Activated gamma-delta T cell treated with Interleukin-2 at 50 U/mL for 16 hours (primary cell): ENCODE measurements at regions not wholly inside any gene's neighbourhood (a gene's known extent, or its start where the extent isn't known, plus 50 kb on each side); places are given as distances from the start of the nearest gene placed in this dataset.

Experiments used
- DNase-seq: peaks from one replicate; pipeline ENCODE4 v3.0.0-alpha.2; 2020

DNA sequence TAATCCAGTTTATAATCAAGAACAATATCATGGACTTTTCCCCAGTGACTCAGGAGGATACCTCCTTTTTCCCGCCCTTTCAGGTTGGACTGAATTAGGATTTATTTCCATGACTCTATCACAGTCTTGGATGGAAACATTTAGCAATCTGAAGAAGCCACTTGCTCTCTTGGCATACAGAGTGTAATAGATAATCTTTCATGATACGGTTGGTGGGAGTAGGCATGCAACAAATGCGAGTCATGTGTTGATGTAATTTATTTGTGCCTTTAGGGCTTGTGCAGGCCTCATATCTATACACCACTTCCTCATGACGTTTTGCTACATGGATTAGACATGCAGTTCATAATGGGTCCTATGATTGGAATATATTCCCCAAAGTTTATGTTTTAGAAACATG lies 54.2 kb upstream of the MCTP2 start:
- DNase-seq: no peak

DNA sequence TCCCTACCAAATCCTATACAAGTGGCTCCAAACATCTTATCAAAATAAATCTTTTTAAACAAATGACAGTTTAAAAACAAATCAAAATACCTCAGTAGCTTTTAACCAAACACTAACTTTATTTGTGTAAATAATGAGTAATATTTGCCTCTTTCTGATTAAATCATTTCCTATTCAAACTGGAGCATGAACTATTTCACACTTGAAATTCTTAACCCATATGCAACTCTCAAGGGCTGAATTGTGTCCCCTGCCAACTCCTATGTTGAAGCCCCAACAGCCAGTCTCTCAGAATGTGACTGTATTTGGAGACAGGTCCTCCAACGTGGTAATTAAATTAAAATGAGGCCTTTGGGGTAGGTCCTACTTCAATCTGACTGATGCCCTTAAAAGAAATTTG lies 55.9 kb upstream of the MCTP2 start:
- no peak for DNase-seq

GRCh38 chr15:94174399-94174802 lies 57.0 kb upstream of the MCTP2 start:
- DNase-seq: no peak

DNA sequence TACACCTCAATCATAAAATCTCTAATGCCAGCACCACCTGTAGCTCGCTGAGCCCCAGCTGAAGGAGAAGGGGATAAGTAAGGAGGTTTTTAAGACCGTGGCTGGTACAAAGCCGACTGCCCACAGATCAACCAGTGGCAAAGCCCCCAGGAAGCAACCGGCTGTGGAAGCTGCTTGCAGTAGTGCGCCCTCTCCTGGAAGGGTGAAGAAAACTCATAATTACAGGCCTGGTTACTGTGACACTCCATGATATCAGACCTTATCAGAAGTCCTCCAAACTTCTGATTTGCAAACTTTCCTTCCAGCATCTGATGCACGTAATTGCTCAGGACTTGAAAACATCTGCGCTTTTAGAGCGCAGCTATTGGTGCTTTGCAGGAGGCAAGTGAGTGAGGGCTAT lies 63.1 kb upstream of the MCTP2 start:
- no peak for DNase-seq

GRCh38 chr15:94164971-94165370 lies 66.4 kb upstream of the MCTP2 start:
- no peak for DNase-seq

GRCh38 chr15:94164202-94164807 lies 67.1 kb upstream of the MCTP2 start:
- peak; percentile 54 for DNase-seq

DNA sequence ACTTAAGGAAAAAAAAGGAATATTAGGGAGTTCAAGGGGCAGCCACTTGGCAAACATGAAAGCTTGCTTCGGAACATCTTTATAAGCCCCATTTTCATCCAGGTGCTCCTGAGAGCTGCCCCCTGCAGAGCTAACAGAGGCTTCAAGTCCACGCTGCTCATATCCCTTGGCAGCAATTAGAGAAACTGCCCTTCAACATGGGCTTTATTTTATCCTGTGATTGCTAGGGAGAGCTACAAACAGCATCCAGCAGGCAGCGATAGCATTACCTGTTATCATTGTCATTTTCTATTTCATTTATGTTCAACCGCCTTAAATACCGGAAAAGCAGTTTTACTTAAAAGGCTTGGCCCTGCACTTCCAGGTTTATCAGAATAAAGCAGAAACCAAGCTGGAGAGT lies 68.4 kb upstream of the MCTP2 start:
- DNase-seq: no peak

- no peak for DNase-seq
Measured at GRCh38 chr15:94154255-94154654, 77.1 kb upstream of the MCTP2 start.

- no peak for DNase-seq
Measured at GRCh38 chr15:94145046-94145445, 86.3 kb upstream of the MCTP2 start.

DNA sequence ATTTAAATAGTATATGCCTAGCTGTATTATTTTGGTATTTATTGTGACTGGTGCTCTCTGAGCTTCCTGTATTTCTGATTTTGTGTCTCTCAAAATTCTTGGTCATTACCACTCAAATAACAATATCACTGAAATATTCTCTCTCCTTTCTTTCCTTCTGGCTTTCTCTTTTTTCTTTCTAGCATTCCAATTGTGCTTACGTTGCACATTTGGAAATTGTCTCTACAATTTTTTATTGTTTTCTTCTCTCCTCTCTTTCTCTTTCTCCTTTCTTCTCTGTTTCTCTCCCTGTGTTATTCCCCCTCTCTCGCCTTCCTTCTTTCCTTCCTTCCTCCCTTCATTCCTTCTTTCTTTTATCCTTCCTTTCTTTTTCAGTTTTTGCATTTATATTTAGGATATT lies 89.6 kb upstream of the MCTP2 start:
- no peak for DNase-seq

GRCh38 chr15:94135486-94136147 lies 95.7 kb upstream of the MCTP2 start:
- no peak for DNase-seq

DNA sequence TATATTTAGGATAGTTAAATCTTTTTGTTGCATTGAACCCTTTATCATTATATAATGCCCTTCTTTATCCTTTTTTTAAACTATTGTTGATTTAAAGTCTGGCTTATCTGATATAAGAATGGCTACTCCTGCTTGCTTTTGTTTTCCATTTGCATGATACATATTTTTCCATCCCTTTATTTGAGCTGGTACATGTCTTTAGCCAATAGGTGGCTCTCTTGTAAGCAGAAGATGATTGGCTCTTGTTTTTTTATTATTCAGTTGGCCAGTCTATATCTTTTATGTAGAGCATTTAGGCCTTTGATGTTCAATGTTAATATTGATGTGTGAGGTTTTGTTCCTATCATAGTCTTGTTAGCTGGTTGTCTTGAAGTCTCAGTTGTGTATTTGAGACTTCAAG lies 99.5 kb upstream of the MCTP2 start:
- no peak for DNase-seq

- no peak for DNase-seq
Measured at GRCh38 chr15:94130504-94130903, 100.9 kb upstream of the MCTP2 start.

DNA sequence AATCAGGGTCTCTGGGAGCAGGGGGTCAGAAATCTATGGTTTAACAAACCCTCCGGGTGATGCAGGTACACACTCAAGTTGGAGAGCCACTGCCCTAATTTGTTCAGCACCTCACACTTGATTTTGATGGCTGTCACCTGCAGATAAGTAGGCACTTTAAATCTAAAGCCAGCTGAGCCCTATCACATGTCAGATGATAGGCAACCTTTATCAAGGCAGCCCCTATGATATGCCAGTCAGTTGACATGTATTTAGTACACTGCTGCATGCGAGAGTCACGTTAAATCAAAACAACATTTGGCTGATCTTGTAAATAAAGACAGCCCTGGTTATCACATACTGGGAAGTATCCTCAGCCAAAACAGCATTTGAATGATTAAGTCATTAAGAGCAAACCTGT lies 104.4 kb upstream of the MCTP2 start:
- DNase-seq: no peak

GRCh38 chr15:94125698-94126097 lies 105.7 kb upstream of the MCTP2 start:
- DNase-seq: no peak

DNA sequence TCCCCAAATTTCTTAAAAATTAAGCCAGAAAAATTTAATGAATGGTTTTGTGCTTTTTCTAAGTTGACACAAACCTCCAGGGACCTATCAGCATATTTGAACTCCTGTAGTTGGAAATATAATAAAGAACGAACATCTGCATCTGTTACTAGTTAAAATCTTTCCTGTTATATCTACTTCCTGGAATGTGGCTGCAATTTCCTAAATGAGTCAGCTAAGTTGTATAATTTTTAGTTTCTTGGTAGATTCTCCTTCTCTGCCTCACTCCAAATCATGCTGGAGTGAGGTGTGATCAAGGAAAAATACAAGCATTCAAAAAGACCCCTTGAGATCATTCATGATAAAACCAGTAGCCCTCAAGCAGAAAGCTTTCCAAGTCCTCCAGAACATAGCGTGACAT lies 106.2 kb upstream of the MCTP2 start:
- no peak for DNase-seq

DNA sequence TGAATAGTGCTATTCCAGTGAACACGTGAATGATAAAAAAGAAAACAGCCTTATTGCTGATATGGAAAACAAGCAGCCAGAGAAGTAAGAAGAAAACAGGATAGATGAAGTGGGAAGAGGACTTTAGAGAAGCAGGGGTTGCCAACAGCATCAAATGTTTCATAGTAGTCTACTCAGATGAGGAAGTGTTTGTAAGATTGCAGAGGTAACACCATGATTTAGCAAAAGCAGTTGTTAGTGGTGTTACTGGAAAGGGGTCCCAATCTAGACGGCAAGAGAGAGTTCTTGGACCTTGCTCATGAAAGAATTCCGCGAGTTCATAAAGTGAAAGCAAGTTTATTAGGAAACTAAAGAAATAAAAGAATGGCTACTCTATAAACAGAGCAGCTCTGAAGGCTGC lies 108.8 kb upstream of the MCTP2 start:
- no peak for DNase-seq

- peak; percentile 18 for DNase-seq
Measured at GRCh38 chr15:94119923-94120775, 111.2 kb upstream of the MCTP2 start.

DNA sequence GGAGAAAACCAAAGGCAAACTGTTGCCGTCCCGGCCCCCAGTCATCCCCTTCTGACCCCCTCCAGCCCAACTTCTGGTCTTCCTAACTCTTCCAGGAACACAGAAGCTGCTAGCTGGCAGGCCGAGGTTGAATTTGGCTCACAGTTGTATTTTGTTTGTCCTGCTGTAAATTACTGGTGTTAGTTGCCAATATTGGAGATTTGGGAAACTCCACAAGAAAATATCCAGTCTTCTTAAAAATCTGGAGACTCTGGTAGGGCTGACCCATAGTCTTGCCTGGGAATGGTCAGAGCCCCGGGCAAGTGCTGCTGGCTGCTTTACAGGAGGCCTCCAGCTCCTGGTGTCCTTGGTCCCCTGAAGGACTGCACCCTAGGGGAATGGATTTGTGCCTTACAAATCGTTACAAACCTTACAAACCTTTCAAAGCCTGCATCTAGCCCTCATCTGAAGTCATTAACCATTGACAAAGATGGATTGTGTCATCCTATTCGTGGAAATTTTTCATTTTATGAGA lies 112.0 kb upstream of the MCTP2 start:
- DNase-seq: no peak

DNA sequence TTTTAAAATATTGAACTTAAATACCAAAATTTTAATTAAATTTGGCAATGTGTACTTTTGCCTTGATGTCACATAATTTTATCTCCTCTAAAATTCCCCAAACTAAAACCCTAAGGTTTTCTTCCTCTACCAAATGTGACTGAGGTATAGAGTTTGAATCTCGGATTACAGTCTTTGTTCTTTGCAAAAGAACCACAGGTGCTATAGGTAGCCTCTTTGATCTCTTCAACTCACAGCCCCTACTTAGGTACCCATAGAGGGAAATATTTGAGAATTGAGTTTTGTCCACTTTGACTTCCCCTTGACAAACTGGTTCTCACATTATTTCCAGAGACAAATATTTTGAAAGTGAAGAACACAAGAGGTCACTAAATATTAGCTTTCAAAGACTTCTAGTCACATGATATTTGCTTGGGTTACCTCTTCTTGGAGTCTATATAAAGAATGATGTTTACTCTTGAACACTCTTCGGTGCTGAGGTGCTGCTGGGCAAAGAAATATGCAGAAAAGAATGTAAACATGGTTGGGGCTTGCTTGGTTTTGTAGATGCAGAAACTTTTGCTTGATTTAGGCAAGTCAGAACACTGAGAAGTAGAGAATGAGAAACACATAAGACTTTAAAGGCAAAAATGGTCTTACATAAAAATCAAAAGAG lies 120.8 kb upstream of the MCTP2 start:
- no peak for DNase-seq

DNA sequence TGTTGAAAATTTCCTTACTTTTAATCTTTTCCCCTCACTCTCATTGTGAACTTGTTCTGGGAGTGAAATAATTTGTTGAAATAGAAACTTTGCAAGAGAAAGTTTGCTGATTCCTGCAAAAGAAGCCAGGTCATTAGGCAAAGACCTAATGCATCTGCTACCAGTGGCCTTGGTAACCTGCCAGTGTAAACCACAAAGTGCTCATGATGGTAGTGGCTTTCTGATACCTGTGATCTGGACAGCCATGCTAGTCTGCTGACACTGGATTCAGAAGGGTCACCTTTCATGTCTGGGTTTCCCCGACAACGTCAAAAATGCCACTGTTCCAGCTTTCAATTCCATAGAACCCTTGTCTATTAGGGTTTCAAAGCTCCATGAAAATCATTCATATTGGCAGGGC lies 123.7 kb upstream of the MCTP2 start:
- no peak for DNase-seq

- DNase-seq: no peak
Measured at GRCh38 chr15:94105760-94106159, 125.6 kb upstream of the MCTP2 start.

- no peak for DNase-seq
Measured at GRCh38 chr15:94100863-94101262, 130.5 kb upstream of the MCTP2 start.

GRCh38 chr15:94099574-94099960 lies 131.8 kb upstream of the MCTP2 start:
- no peak for DNase-seq
